Stimulated activated CD8-positive, alpha-beta memory T cell treated with anti-CD3 and anti-CD28 coated beads, Interleukin-12 subunit alpha, Interleukin-12 subunit beta, amount 100 ng/mL, for 4 hours (primary cell): ENCODE measurements at regions not wholly inside any gene's neighbourhood (a gene's known extent, or its start where the extent isn't known, plus 50 kb on each side); places are given as distances from the start of the nearest gene placed in this dataset.
"Not testable (repeated sequence)": the region's sequence is repeated elsewhere in the genome, so short reads cannot be mapped to it uniquely, and the experiment has no call there.

Experiments
- DNase-seq: peaks from one replicate; pipeline ENCODE4 v3.0.0-alpha.2; 2020; ENCODE audit warnings: low read depth

DNA sequence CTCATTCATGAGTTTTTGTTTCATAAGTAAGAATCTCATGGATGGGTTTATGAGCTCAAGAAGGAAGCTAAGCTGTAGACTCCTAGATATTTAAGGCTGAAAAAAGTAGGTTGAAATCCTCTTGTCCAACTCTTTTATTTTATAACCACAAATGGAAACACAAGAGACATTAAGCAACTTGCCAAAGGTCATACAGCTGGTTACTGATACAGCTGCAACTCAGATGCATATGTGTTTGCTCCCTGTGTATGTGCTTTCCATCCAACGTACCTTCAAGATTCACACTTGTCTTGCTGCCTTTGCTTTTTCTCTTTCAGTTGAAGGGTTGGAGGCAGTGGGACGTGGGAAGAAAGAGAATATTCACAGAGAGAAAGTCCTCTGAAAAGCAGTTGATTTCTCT lies 153.5 kb upstream of the STMND1 start:
- DNase-seq: no peak

DNA sequence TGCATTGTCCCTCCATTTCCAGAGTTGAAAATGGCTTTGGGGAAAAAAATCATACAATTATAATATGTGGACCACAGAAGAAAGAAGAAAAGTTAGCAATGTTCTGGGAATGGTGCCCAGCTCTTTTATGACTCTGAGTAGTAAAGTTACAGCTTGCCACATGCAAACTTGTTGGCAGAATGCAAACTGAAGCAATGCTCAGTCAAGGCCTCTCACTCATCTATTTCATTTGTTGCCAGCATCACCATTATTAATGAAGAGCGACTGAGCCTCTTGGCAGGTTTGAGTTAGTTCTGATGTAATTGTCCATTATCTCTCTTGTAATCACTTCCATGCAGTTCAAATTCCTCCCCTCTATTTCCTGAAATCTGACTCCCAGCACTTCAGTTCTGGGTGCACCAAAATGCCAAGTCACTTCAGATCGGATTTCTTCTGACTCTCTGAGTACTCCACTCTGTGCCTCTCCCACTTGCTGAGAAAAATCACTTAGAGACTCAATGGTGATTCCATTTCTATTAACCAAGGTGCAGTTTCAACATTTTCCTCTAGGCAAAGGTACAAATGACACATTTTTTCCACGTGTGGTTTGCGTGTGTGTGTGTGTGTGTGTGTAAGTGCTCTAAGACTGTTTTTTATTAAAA lies 154.4 kb upstream of the STMND1 start:
- no peak for DNase-seq

DNA sequence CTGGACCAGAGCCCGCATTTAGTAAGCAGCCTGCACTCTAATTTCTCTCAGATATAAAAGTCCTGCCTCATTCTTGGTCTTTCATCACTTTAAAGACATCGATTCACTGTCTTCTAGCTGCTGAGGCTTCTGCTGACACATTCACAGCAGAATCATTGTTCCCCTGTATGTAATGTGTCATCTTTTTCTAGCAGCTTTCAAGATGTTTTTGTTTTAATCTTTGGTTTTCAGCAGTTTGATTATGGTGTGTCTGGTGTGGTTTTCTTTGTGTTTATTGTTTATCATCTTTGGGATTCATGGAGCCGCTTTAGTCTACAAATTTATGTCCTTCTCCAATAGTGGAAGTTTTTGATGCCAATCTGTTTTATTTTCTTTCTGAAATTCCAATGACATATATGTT lies 157.3 kb upstream of the STMND1 start:
- no peak for DNase-seq

DNA sequence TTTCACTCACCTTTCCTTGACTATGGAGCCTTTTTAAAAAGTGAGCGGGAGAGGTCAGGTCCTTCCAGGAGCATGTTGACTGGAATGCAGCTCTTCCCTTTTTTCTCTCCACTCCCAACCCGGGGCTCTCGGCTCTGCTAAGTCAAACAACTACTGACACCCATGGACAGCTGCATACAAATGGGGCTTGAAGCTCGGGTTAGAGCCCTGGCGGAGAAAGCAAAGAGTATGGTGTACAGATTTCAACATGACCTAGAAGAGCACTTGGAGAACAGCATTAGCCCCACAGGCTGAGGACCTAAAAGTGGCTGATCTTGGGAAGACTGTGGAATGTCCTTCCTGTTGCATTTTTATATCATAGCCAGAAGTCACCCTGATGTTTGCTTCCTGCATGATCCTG lies 162.0 kb upstream of the STMND1 start:
- no peak for DNase-seq

DNA sequence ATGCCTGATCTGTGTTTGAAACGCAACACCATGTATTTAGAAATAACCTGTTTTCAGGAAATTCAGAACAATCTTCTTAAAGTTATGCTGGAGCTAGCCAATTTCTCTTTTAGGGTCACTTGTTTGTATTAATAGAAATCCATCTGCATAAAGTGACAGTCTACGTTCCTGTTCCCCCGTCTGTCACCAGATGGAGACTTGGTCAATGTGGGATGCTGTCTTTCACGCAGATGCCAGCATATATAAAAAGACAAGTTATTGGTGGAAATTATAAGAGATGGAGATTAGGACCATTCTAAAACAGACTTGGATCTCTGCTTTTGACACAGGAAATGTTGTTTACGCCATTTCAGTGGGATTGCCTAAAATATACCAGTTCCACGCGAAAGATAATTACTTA lies 162.5 kb upstream of the STMND1 start:
- no peak for DNase-seq

DNA sequence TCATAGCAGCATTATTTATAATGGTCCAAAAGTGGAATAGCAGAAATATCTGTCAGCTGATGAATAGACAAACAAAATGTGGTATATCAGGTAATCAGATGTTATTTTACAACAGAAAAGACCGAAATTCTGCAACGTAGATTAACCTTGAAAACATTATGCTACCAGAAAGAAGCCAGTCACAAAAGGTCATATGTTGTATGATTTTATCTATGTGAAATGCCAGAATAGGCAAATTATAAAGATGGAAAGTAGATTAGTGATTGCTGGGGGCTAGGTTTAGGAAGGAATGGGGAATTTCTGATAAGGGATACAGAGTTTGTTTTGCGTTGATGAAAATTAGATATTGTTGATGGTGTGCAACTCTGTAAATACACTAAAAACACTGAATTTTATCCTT lies 165.0 kb upstream of the STMND1 start:
- no peak for DNase-seq

DNA sequence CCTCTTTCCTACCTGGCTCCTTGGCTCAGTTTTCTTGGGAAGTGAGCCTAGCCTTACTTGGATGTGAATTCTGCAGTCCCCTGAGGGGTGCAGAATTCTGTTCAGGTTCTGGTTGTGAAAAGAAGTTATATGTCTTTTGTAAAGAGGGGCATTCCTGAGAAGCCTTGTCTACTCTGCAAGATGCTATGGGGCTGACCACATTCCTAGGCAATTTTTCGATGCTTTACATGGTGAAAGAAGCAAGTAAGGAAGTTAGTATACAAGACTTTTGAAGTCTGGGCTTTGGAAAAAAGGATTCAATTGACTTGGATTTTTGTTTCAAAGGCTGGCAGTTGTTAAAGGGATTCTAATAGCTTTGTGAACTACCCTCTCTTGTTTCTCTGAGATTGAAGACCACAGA lies 167.9 kb upstream of the STMND1 start:
- DNase-seq: no peak

DNA sequence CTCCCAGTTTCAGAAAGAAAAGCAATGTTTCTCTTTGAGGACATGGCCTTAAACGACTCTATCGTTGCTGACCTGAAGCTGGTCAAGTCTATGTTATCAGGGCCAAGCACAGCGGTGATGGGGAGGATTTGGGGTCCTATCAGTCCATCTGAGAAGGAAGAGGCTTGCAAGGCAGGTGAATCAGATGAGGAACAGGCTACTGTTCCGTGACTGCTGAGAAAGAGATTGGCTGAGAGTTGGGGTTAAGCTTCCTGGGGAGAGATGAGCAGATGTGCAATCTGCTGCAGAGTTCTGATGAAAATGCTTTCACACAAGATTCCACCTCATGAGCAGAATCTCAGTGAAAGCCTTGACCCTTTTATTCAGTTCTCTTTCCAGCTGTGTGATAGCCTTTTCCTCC lies 168.3 kb upstream of the STMND1 start:
- DNase-seq: no peak

DNA sequence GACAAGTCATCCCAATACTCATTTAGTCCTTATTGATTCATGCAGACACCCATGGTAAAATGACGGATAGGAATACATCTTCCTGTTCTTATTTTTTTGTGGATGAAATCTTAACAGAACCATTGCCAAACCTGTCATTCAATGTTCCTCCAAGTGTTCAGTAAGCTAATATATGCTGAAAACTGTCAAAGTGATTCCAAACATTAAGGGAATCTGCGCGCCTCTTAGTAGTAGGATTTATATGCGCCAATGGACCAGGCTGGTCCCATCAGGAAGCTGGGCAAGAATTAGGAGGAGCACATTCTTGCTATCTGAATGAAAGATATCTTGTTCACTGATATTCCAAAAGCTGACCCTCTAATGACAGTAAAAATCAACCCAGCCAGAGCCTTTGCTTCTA lies 168.9 kb upstream of the STMND1 start:
- DNase-seq: no peak

DNA sequence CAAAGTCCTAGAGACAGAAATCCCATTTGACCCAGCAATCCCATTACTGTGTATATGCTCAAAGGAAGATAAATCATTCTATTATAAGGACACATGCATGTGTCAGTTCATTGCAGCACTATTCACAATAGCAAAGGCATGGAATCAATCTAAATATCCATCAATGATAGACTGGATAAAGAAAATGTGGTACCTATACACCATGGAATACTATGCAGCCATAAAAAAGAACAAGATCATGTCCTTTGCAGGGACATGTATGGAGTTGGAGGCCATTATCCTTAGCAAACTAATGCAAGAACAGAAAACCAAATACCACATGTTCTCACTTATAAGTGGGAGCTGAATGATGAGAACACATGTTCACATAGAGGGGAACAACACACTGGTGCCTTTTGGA lies 169.8 kb upstream of the ATXN1 start:
- DNase-seq: not testable (repeated sequence)

DNA sequence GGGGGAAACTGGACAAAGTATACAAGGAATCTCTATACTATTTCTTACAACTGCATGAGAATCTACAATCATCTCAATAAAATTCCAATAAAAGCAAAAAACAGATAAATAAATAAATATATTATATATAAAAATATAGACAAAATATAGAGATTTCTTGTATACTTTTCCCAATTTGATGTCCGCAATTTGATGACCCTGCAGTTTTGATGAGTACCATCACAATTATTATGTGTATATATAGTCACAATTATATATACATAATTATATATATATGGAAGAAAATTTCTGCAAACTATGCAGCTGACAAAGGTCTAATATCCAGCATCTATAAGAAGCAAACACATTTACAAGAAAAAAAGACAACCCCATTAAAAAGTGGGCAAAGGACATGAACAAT lies 169.2 kb upstream of the ATXN1 start:
- no peak for DNase-seq

DNA sequence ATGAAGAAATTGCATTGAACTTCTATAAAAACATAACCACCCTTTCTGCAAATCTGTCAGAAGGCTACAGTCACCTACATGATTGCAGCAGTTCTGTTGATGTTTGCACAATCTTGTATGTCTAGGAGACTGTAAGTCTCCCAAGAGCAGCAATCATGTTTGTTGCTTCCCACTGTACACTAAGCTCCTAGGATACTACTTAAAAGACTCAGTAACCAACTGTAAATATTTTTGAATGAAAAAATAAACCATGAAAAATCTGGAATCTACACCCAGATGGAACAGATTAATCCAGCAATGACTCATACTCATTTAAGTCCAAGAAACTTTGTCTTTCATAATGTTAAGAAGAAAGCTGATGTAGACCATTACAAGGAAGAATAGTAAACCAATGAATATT lies 168.5 kb upstream of the ATXN1 start:
- DNase-seq: no peak

DNA sequence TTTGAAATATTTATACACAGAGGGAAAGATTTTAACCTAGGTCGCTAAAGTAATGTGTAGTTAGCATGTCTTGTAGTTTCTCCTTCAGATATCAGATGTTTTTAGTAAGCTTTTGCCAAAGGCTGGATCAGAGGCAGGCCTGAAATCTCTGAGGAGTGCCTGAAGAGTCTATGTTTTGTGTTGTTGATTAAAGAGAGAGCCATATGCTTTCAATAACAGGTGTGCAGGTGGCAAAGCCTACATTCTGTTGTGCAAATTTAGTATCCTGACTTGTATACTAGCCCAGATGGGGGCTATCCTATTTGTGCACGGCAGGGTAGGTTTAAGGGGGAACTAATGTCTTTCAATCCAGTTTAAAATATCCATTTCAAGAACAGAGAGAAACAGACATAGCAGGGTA lies 167.1 kb upstream of the ATXN1 start:
- no peak for DNase-seq

DNA sequence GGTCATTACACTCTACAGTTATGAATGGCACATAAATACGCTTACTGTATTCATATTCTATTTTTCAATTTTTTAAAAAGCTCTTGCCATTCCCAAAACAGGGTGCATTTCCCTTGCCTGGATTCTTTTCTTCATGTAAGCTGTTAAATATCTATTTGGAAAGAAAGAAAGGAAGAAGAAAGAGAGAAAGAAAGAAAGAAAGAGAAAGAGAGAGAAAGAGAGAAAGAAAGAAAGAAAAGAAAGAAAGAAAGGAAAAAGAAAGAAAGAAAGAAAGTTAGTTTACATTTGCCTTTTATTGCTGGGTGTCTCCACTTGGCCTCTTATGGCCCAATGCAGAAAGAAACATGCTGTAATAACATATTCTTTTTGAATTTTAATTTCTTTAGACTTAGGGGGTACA lies 165.9 kb upstream of the ATXN1 start:
- DNase-seq: no peak

DNA sequence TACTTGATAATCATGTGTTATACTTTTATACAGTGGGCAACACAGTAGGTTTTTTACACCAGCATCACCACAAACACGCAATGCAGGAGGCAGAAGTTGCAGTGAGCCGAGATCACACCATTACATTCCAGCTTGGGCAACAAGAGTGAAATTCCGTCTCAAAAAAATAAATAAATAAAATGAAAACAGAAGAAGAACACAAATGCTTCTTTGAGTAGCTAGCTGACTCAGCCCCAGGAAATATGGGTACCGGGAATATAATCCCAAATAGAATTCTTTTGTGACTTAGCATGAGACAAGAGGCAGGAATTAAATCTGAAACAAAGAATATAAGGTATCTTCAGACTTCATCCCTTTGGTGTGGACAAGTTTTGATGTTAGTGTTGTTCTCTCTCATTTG lies 164.2 kb upstream of the ATXN1 start:
- DNase-seq: no peak

DNA sequence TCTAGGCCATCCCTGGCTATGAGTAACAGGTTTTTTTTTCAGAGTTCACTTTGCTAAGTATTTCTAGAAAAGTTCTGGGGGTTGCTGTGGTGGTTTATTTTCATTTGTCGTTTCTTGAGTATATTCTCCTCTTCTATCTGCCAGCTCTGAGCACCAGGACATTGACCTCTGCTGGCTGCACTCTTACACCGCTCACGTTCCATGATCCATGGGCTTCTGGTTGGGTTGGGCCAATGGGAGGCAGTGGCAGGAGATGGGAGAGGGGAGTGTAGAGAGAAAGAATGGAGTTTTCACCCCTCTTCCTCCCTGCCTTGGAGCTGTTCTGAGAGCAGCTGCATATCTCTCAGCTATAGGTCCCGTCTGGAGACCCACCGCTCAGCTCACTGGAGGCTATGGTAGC lies 161.0 kb upstream of the ATXN1 start:
- DNase-seq: no peak

DNA sequence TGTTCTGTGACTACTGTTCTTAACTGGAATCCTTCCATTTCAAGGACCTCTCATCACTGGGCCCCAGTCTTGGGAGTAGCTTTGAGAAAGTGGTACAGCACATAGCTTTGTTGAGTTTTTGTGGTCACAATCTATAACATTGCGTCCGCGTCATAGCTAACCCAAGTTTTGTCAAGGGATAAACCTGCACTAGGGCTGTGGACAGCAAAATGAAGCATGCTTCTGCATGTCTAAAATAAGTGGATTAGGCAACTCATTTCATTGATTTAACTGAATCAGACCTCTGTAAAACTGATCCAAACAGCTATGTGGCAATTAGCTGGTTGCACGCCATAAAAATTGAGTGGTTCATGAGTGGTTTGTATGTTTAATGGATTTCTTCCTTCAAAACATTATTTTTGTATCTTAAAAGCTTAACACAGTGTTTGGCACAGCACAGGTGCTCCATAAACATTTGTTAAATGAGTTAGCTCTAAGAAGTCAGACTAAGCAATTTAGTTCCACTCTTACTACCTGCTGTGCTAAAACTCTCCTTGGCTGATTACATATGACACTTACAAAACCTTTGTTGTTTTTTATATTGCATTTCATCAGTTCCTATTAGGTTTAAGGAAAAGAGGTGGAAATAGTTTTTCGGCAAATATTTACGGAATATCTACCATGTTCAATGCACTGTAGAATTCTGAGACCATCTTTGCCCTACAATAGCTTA lies 160.3 kb upstream of the ATXN1 start:
- DNase-seq: no peak

DNA sequence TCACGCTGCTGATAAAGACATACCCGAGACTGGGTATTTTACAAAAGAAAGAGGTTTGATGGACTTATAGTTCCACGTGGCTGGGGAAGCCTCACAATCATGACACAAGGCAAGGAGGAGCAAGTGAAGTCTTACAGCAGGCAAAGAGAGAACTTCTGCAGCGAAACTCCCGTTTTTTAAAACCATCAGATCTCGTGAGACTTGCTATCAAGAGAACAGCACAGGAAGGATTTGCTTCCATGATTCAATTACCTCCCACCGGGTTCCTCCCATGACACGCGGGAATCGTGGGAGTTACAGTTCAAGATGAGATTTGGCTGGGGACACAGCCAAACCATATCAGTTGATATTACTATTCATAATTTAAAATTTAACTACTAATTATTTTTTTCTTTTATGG lies 157.3 kb upstream of the ATXN1 start:
- DNase-seq: no peak

DNA sequence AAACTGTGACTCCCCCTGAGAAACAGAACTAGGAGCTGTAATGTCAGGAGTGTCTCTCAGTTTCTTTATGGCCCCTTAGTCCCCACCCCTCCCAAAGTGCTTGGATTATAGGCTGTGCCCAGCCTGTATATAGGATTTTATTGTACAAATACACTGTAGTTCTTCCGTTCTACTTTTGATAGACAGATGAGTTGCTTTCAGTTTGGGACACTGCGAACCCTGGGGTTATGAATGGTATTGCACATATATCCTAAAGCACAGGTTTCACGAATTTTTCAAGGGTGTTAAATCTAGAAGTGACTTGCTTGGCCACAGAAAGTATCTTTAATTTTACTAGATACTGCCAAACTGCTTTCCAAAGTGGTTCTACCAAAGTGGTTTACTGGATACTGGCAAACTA lies 152.9 kb upstream of the ATXN1 start:
- no peak for DNase-seq

DNA sequence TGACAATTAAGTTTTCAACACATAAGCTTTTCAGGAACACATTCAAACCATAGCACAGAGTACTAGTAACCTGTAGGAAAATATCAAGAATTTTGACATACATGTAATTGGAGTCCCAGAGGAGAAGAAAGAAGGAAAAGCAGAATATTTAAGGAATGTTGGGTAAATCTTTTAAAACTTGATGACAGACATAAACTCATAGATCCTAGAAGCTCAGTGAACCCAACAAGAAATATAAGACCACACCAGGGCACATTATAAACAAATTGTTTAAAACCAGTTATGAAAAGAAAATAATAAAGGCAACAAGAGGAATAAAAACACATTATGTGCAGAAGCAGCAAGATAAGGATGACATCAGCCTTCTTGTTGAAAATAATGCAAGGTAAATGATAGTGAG lies 151.5 kb upstream of the ATXN1 start:
- no peak for DNase-seq

DNA sequence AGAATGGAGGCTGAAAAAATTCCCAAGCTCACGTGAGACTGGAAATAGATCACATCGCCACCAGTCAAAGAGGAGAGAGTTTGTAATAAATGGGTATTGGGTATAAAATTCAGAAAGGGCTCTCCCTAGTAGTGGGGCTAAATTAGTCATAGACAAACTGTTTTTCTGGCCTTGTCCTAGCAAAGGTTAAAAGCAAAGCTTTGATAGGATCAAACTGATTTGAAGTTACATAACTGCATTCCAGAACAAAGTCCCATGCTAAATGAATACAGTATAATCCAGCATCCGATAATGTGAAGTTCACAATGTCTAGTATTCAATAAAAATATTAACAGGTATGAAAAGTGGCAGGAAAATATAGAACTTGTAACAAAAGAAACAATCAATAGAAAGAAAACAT lies 149.8 kb upstream of the ATXN1 start:
- no peak for DNase-seq

DNA sequence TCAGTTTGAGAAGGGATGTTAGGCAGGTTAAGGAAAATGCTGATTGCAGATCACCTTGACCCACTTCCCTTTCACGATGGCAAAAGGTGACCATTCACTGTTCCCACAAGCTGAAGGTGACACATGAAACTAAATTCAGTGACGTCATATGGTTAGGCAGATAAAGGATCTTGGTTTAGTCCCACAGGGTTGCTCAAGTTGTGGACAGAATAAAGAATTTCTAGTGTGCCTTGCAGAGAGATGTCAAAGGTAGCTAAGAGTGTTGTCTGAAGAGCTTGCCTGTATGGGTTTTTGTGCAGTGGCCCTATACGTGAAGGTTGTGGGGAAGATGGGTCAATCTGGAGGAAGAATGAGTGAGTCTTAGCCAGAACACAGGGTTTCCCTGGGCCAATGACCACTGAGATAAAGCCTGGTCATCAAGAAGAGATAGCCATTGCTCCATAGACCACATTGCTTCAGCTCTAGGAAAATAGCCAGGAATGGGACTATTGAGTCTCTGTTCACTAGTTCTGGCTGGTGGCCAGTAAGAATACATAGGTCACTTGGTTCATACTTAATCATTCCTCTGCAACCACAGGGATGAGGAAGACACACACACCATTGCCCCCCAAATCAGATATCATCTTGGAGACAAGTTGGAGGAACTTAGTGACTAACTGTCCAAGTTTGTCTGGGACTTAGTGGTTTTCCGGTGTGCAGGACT lies 148.5 kb upstream of the ATXN1 start:
- no peak for DNase-seq

DNA sequence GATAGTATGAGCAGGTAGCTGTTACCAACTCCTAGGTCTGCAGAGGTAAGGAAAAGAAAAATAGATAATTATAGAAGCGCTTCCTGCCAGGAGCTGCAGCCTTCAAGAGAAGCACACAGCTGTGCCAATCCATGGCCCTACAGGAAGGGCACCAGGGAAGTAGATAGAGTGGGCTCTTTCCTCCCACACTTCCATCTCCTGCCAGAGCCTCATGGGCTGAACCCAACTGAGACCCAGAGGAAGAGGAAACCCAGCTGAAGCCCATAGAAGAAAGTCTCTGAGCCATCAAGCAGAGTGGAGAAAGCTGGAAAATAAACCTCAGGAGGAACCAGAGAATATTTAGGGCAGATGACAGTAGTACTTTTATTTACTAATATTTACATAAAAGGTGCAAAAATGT lies 146.7 kb upstream of the ATXN1 start:
- no peak for DNase-seq

DNA sequence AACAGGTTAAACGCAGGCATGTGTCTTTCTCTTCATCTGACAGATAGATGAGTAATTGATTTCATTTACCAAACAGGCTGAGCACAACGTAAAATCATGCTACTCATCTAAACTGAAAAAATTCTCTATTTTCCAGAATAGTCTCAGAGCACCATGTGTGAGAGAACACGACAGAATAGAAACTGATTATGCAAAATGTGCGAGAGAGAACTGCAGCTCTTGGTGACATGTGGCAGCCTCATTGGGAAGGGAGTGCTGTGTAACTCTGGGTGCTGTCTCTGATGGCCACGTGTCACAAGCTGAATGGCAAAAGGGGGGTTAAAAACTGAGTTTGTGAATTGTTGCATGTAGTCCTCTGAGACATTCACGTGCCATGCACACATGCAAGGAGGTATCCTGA lies 143.7 kb upstream of the ATXN1 start:
- DNase-seq: no peak
